KBM-7 (cell line): ENCODE measurements at regions not wholly inside any gene's neighbourhood (a gene's known extent, or its start where the extent isn't known, plus 50 kb on each side); places are given as distances from the start of the nearest gene placed in this dataset.
A peak's percentile ranks its signal among the peaks of the same experiment; 100 is the strongest.

Experiments
- DNase-seq: peaks from one replicate; pipeline ENCODE4 v3.0.0-alpha.2; 2015
- in situ Hi-C: fragments of 300-500 bp; cut with MboI; formaldehyde crosslinking; loops from 2 replicates; pipeline ENCODE4 v1.14.3; 2020; ENCODE audit warnings: low sequenced_read_pairs, low pct_unique_long_range_greater_than_20kb, mixed read lengths

DNA sequence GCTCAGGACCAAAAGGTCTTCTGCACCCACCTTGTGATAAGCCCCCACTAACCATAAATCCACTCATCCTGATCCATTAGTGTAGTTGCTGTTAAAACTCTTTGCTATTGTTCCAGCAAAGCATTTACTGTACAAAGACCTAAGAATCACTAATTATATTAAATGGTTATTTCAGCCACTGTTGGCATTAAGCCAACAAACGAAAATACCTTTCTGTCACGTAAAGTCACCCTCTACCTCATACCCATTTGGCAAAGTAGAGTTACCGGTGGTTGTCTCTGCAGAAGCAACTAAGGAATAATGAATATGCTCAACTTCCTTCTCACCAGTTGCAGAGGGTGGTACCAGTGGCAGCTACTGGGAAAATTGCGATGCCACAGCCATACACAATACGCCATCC lies 224.5 kb downstream of the SP3 start:
- no peak for DNase-seq
- in situ Hi-C loops = no loop called here

DNA sequence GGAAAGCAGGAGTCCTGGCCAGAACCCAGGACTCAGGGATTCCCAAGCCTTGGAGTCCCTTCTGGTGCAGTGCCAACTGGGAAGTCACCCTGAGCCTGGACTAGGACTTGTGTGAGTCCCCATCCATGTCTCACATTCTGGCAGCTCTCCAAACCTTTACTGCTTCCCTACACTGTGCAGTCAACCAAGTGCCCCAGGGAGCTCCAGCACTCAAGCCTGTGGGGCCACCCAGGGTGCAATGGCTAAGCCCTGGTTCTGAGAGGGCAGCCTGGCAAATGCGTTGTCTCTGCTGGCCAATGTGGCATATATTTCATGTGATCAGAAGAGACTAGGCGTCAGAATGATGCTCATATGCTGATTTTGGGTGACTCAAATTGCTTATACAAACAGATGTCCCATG lies 223.4 kb downstream of the SP3 start:
- in situ Hi-C loops = no loop called here
- no peak for DNase-seq

DNA sequence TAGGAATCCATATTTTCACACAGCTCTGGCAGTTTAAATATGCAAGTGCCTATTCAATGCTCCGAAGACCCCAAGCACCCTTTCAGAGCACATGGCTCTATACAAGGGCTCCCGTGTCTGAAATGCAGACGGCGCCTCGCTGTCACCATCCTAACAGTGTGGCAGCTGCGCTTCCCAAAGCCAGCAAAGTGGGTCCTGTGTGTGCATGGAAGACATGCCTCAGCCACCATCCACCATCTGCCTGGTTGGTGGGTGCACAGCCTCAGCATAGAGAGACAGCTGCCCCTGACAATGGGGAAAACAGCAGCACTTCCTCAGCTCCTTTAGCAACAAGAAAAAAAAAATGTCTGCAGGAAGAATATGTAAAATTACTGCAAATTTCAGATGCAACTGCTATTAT lies 218.1 kb downstream of the SP3 start:
- in situ Hi-C loops = no loop called here
- DNase-seq = no peak

DNA sequence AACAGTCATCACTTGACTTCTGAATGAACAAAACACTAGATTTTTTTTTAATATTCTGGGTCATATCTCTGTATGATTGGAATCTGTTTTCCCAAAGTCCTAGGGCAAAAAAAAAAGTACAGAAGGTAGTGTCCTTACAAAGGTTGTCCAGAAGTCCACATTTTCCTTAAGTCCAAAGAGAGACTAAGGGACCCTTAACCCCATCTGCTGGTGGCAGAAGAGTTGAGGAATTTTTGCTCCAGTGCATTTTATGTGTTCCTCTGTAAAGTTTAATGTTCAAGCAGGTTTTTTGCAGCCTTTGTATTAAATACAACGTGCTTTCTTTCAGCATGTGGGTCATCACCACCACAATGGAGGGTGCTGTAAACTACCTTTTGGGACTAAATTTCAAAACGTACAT lies 215.9 kb downstream of the SP3 start:
- in situ Hi-C loops = no loop called here
- DNase-seq = peak; percentile 11

DNA sequence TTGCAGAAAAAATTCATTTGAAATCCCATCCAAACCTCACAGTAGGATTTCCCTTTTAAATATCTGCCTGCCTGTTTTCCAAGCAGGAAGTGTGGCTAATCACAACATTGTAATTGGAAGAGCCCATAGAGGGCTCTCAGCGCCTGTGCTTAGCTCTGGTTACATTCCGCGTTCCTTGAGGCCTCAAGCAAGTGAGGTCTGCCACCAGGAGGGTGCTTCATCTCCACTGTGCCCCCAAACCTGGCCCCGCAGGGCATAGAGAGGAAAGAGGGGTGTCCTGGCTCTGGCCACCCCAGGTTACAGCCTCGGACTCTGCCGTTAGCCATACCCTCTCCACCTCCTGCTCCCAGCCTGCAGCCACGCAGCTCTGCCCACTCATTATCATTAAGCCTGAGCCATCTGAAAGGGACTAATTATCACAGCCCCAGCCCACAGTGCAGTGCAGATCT lies 214.8 kb downstream of the SP3 start:
- DNase-seq = no peak
- in situ Hi-C loops = no loop called here

DNA sequence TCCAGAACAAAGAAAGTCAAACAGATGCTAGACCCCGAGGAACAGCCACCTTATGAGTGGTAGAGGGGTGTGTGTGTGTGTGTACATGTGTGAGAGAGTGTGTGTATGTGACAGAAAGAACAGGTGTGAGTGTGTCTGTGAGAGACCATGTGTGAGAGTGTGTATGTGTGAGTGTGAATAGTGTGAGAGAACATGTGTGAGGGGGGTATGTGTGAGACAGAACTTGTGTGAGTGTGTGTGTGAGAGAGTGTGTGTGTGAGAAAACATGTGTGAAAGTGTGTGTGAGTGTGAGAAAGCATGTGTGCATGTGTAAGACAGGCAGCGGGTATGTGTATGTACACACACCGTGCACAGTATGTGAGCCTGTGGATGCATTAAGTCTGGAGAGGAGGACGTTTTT lies 214.3 kb downstream of the SP3 start:
- DNase-seq = no peak
- in situ Hi-C loops = no loop called here

DNA sequence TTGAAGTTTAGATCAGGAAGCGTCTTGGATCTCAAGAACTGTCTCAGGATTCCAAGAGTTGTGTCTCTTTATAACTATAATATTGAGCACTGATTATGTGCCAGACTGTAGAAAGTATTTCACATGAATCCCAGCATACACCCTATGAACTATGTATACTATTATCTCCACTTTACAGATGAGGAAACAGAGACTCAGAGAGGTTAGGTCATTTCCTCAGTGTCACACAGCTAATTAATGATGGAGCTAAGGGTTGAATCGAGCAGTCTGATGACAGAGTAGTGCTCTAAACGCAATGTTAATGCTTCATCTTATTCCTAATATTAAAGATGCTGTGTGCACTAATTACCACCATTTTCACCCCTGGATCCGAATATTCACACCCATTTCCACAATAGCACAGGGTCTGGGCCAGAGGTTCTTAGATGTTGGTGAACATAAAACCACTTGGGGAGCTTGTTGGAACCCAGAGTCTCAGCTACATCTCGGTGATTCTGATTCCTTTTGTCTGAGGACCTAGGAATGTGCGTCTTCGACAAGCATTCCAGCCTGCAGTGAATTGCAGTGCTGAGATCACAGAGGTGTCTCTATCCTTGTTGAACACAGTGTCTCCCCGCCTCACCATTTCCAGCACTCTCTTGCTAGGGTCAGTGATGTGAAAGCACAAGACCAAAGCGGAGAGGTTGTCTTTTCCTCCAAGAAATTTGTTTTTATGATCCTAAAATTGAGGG lies 213.8 kb downstream of the SP3 start:
- in situ Hi-C loops = no loop called here
- DNase-seq = no peak

DNA sequence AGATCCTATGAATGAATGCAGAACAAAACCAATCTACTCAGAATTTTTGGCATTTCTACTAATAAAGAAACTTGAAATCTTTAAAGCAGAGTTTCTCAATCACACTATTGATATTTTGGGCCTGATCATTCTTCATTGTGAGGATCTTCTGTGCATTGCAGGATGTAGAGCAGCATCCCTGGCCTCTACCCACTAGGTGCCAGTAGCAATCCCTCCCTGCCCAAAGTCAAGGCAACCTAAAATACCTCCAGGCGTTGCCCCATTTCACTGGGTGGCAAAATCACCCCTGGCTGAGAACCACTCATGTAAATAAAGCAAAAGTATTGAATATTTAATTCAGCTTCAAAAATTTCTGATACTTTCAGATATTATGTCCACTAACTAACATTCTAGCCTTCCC lies 213.0 kb downstream of the SP3 start:
- in situ Hi-C loops = no loop called here
- peak; percentile 12 for DNase-seq

DNA sequence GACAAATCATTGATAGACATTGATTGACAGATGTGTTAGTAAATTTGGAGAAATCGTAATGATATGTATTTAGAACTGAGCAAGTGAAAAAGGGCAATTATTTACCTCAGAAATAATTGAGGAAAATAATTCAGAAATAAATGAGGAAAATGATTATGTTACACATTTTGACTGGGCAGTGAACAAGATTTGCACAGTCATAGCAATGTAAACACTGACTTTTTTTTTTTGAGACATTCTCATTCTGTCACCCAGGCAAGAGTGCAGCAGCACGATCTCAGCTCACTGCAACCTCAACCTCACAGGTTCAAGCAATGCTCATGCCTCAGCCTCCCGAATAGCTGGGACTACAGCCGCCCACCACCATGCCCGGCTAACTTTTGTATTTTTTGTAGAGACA lies 211.7 kb downstream of the SP3 start:
- in situ Hi-C loops = no loop called here
- no peak for DNase-seq

DNA sequence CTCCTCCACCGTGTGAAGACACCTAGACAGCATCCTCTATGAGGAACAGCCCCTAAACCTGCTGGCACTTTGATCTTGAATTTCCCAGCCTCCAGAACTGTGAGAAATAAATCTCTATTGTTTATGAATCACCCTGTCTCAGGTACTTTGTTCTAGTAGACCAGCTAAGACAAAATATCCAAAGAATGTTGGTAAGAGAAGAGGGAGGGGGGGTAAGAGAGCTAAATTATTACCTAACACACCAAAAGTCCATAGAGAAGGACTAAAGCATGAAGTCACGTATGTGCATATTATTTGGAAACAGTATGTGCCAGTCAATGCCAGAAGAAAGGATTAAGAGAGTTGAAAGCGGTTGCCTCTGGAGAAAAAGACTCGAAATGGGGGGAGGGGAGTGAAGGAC lies 211.0 kb downstream of the SP3 start:
- in situ Hi-C loops = no loop called here
- no peak for DNase-seq

DNA sequence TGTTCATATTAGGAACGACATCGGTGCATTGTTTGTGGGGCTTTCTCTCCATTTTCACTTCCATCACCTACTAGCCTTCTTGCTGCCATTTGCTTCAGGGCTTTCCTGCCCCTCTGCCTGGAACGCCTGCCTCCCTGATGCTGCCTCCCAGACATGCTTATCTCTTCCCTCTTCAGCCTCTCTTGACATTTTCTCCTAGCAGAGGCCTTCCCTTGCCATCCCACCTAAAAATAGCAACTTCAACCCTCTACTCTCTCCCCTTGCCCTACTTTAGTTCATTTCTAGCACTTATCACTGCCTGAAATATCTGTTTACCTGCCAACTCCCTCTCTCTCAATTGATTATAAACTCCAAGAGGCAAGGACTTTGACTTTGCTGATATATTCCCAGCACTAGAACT lies 210.3 kb downstream of the SP3 start:
- DNase-seq = no peak
- in situ Hi-C loops = no loop called here

DNA sequence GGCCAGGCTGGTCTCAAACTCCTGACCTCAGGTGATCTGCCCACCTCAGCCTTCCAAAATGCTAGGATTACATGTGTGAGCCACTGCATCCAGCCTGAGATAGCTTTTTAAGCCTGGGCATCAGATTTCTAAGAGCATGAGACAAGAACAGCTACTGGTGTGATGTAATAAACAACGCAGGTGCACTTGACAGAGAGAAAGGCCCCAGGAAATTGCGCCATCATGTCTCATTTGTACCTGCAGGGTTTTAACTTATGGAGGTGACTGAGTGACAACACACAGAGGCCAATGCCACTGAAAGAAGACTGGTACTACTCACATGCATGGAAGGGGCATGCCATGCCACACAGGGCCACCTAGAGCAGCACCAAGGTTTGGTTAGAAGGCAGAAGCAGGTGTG lies 209.4 kb downstream of the SP3 start:
- in situ Hi-C loops = no loop called here

DNA sequence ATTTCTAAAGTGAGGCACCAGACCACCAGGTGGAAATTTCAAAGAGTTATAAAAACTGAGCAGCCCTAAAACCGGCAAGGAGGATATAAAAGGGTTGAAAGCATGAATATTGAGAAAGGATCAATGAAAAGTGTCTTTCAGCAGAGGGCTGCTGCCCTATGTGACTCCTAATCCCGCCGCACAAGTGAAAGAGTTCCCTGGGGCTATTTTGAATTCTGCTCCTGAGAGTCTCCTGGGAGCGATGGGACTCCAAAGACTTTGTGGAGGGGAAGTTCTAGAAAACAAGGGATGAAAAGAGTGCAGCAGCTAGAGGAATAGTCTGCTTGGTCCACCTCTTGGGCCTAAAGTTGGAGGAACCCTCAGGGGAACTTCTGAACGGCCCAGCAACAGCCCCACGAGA lies 205.2 kb downstream of the SP3 start:
- DNase-seq = no peak
- in situ Hi-C loops = no loop called here

More for the DNA sequence above, 209.4 kb downstream of the SP3 start:
- DNase-seq = no peak

DNA sequence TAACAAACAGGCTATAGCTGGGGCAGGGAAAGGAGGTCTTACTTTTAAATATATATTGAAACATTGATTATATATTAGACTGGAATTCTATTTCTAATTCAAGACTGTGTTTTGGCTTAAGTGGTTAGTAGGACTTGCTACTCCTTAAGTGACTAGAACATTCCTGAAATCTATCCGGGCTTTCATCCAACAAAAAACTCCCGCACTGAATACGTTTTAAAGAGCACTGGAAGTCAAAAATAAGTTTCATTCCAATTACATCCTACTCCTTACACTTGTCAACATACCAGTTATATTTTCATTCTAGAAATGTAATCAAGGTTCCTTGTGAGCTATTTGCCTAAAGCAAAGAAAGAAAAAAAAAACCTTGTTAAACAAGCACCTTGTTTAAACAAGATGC lies 204.6 kb downstream of the SP3 start:
- in situ Hi-C loops = no loop called here
- DNase-seq = no peak

DNA sequence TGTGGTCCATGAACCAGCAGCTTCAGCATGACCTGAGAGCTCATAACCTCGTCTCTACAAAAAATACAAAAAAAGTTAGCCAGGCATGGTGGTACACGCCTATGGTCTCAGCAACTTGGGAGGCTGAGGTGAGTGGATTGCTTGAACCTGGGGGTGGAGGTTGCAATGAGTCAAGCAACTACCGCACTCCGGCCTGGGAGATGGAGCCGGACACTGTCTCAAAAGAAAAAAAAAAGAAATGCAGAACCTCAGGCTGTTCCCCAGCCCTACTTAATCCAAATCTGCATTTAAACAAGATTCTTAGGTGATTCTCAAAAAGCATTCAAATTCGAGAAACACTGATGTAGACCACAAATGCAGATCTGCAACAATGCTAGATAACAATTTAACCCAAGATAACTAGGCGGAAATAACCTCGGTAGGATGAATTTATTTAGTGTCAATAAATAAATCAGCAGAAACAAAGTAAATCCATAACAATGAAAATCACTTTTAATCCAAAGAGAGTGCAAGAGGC lies 203.5 kb downstream of the SP3 start:
- in situ Hi-C loops = no loop called here
- DNase-seq = no peak

DNA sequence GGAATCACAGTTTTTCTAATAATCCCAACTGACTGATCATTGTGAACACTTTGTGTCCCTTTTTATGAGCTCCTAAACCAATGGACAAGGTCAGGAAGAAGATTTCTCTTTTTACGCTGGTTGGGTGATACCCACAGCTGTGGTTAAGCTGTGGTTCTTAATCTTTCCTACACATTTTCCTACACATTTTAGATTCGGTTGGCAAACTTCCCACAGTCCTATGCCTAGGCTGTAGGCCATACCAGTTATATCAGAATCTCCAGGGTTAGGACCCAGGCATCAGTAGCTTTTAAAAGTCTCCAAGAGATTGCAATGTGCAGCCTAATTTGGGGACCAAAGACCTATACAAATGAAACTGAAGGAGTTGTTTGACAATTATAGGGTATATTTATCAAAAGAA lies 203.0 kb downstream of the SP3 start:
- no peak for DNase-seq

DNA sequence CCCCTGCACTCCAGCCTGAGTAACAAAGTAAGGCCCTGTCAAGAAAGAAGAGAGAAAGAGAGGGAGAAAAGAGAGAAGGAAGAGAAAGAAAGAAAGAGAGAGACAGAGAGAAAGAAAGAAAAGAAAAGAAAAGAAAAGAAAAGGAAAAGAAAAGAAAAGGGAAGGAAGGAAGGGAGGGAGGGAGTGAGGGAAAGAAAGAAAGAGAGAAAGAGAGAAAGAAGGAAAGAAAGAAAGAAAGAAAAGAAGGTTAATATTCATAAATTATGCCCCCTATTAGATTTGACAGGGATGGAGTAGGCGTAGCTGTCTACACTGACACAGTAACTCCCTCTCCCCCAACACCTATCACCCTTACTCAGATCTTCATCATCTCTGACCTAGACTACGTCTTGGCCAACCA lies 202.3 kb downstream of the SP3 start:
- in situ Hi-C loops = no loop called here
- DNase-seq = no peak

More for the DNA sequence above, 203.0 kb downstream of the SP3 start:
- in situ Hi-C loops = no loop called here

DNA sequence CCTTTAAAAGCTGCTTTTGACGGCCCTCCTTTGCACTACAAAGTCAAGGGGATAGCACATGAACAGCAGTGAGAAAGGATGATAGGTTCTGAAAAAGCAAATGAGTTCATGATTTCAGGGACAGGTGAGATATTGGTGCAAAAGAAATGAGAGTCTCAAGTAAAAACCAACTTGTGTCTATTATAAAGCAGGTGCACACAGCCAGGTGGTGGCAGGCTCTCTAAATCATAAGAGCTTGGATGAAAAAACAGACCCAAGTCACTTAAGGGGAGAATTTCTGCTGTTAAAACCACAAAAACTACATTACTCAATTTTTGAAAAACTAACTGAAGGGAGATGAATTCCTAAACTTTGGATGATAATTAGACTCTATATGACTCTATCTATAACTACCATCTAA lies 201.5 kb downstream of the SP3 start:
- in situ Hi-C loops = no loop called here
- no peak for DNase-seq

DNA sequence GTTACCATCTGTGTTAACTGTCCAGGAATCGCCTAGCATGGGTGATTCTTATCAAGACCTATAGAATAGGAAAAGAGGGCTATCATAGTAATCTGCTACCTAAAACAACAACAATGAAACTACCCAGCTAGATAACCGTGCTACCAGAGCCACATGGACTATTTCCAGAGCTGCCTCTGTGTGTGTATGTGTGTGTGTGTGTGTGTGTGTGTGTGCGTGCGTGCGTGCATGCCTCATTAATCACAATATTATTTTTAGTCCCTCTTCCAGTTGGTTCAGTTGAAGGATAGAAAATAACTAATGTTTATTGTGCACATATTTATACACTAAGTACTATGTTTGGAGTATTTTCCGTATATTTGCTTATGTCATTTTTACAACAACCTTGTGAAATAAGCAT lies 201.1 kb downstream of the SP3 start:
- in situ Hi-C loops = no loop called here

DNA sequence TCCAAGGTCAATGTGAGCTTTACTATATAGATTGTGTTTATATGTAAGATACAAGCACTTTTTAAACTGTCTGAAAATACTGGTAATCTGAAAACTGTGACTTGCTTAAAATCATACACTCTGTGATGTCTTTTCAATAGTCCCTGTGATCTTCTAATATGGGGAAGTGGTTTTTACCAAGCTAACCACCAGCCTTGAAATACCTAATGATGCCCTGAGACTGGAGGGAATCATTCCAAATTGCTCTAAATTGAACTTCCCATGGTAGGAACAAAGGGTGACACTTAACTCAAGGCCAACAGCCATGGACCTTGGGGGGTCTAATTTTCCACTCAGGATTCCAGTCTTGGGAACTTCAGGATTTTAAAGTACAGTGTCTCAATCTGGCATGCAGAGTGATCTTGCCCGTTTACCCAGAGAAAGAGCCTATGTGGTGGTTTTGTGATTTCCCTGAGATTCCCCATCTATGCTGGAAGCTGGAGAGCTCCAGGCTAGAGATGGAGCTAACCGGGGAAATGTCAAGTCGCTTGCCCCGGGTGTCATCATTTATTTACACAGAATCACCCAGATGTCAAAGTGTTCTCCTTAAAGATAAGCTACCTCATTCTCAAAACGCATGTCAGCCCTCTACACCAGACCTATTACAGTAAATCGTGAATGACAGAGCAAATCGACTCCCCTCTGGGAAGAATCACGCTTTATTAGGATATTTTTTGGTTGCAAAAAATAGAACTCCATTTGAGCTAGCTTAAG lies 198.5 kb downstream of the SP3 start:
- in situ Hi-C loops = no loop called here
- no peak for DNase-seq

More for the DNA sequence above, 201.1 kb downstream of the SP3 start:
- no peak for DNase-seq
